ENCODE measurements at regions not wholly inside any gene's neighbourhood (a gene's known extent, or its start where the extent isn't known, plus 50 kb on each side); places are given as distances from the start of the nearest gene placed in this dataset.
"Not testable (repeated sequence)": the region's sequence is repeated elsewhere in the genome, so short reads cannot be mapped to it uniquely, and the experiment has no call there.

GRCh38 chr1:177424744-177425143, 254.0 kb downstream of the BRINP2 start:
- DNase-seq (ENCODE audit: low spot score), result no peak

GRCh38 chr1:177423090-177423489, 252.3 kb downstream of the BRINP2 start:
- no peak for DNase-seq (ENCODE audit: low spot score)

- no peak for DNase-seq (ENCODE audit: low spot score)
These were observed 243.3 kb downstream of the BRINP2 start for GRCh38 chr1:177413982-177414596.

- DNase-seq (ENCODE audit: low spot score), result no peak
These were observed 240.6 kb downstream of the BRINP2 start for GRCh38 chr1:177411381-177411780.

- no peak for DNase-seq (ENCODE audit: low spot score)
These were observed 239.5 kb downstream of the BRINP2 start for GRCh38 chr1:177410179-177410766.

- not testable (repeated sequence) for DNase-seq (ENCODE audit: low spot score)
These were observed 235.6 kb downstream of the BRINP2 start for GRCh38 chr1:177406323-177406722.

GRCh38 chr1:177392336-177392735, 221.6 kb downstream of the BRINP2 start:
- DNase-seq (ENCODE audit: low spot score), result peak; percentile 65

GRCh38 chr1:177385760-177386698, 215.3 kb downstream of the BRINP2 start:
- peak; percentile 37 for DNase-seq (ENCODE audit: low spot score)

- DNase-seq (ENCODE audit: low spot score), result peak; percentile 52
These were observed 213.7 kb downstream of the BRINP2 start for GRCh38 chr1:177384461-177384860.

- DNase-seq (ENCODE audit: low spot score), result no peak
These were observed 213.0 kb downstream of the BRINP2 start for GRCh38 chr1:177383715-177384114.

GRCh38 chr1:177377866-177378265, 207.1 kb downstream of the BRINP2 start:
- DNase-seq (ENCODE audit: low spot score), result no peak

GRCh38 chr1:177368255-177368654, 197.5 kb downstream of the BRINP2 start:
- DNase-seq (ENCODE audit: low spot score), result peak; percentile 66

GRCh38 chr1:177366091-177366490, 195.3 kb downstream of the BRINP2 start:
- DNase-seq (ENCODE audit: low spot score), result no peak

- no peak for DNase-seq (ENCODE audit: low spot score)
These were observed 190.0 kb downstream of the BRINP2 start for GRCh38 chr1:177360791-177361190.

GRCh38 chr1:177356674-177357435, 186.1 kb downstream of the BRINP2 start:
- no peak for DNase-seq (ENCODE audit: low spot score)

GRCh38 chr1:177355575-177355974, 184.8 kb downstream of the BRINP2 start:
- DNase-seq (ENCODE audit: low spot score), result peak; percentile 14

GRCh38 chr1:177354247-177354646, 183.5 kb downstream of the BRINP2 start:
- DNase-seq (ENCODE audit: low spot score), result peak; percentile 9

GRCh38 chr1:177351361-177352108, 180.8 kb downstream of the BRINP2 start:
- peak; percentile 74 for DNase-seq (ENCODE audit: low spot score)

GRCh38 chr1:177346790-177347359, 176.1 kb downstream of the BRINP2 start:
- no peak for DNase-seq (ENCODE audit: low spot score)

GRCh38 chr1:177343445-177343844, 172.7 kb downstream of the BRINP2 start:
- DNase-seq (ENCODE audit: low spot score), result no peak

- no peak for DNase-seq (ENCODE audit: low spot score)
These were observed 171.0 kb downstream of the BRINP2 start for GRCh38 chr1:177341773-177342172.

Measured in kidney tubule cell (primary cell).